GF-D8 (cell line): ENCODE measurements at regions not wholly inside any gene's neighbourhood (a gene's known extent, or its start where the extent isn't known, plus 50 kb on each side); places are given as distances from the start of the nearest gene placed in this dataset.

Experiments used
- DNase-seq: peaks from one replicate; lab custom pipeline; 2025; lab: John Stamatoyannopoulos, UW

GRCh38 chr11:109350091-109350490 is 71.9 kb upstream of the C11orf87 start:
- no peak for DNase-seq

- no peak for DNase-seq
Measured at GRCh38 chr11:109362059-109362458, 59.9 kb upstream of the C11orf87 start.

GRCh38 chr11:109363682-109364081 is 58.3 kb upstream of the C11orf87 start:
- no peak for DNase-seq

- no peak for DNase-seq
Measured at GRCh38 chr11:109364851-109365250, 57.1 kb upstream of the C11orf87 start.

GRCh38 chr11:109371444-109372176 is 50.4 kb upstream of the C11orf87 start:
- no peak for DNase-seq
